ENCODE measurements at regions not wholly inside any gene's neighbourhood (a gene's known extent, or its start where the extent isn't known, plus 50 kb on each side); places are given as distances from the start of the nearest gene placed in this dataset.

GRCh38 chr12:93177208-93178153 is 200.2 kb upstream of the NUDT4 start:
- TF ChIP-seq CTCF (conservative IDR thresholded peaks at IDR 0.05; ENCODE audit: low read depth, low read length) (no peak), CEBPB (IDR thresholded peaks at IDR 0.05; ENCODE audit: low read depth, low read length) (no peak), RFX5 (IDR thresholded peaks at IDR 0.05; ENCODE audit: low read depth, low read length) (no peak), CHD1 (IDR thresholded peaks at IDR 0.05; ENCODE audit: low read depth, low read length) (no peak), RCOR1 (IDR thresholded peaks at IDR 0.05; ENCODE audit: insufficient replicate concordance, low read length) (no peak)

All from IMR-90 (cell line).